K562 (cell line): ENCODE measurements at regions not wholly inside any gene's neighbourhood (a gene's known extent, or its start where the extent isn't known, plus 50 kb on each side); places are given as distances from the start of the nearest gene placed in this dataset.

ENCODE experiments used
- ATAC-seq: fragments of 200-7000 bp; cut with Tn5 transposase; 3 replicates; pipeline ENCODE4 v1.9.1; 2020; ENCODE audit warnings: moderate library complexity
- BruUV-seq: library from RNA; stranded (reverse); fragments of 400-500 nt; replicated peaks from 2 replicates; lab custom pipeline; 2021; lab: Mats Ljungman, UMichigan
- CTCF ChIA-PET: fragments of 300-600 bp; formaldehyde crosslinking; extraction: SDS; loops from one replicate; lab custom pipeline; 2021; ENCODE audit warnings: low intra/inter-chr PET ratio; lab: Yijun Ruan, JAX
- POLR2A ChIA-PET: fragments of 300-600, 350-650 bp; sonication (Branson Sonifier 250); formaldehyde crosslinking; extraction: SDS; loops from one replicate; lab custom pipeline; 2021; ENCODE audit warnings: antibody characterized with exemption, inconsistent platforms; lab: Yijun Ruan, JAX
- DNase-seq, 4 experiments: peaks; one replicate each; pipeline versions ENCODE4 v3.0.0 to v3.0.0-alpha.2; 2011 to 2018; ENCODE audit warnings: low spot score in 3 of 4, mixed read lengths in 3 of 4; ENCODE audit errors: extremely low read depth in 1 of 4
- FAIRE-seq: peaks from 2 replicates; lab custom pipeline; 2011; peaks lifted over from hg19 to GRCh38; lab: Jason Lieb, UNC
- H2AFZ ChIP-seq: 2 replicates; pipeline ENCODE4 v1.6.0; 2011; ENCODE audit warnings: low read depth, low read length, control low read depth, inconsistent platforms
- H3K27ac ChIP-seq: fragments of 200-600 bp; 3 replicates; pipeline ENCODE4 v1.8.0; 2011; ENCODE audit warnings: low read depth, mild to moderate bottlenecking, control low read depth, inconsistent platforms, low read length, moderate library complexity, mixed read lengths; ENCODE audit errors: extremely low read depth
- H3K27me3 ChIP-seq, 2 experiments: fragments of 300-600 bp in 1 of 2; 2 replicates in 1 of 2; 3 replicates in 1 of 2; pipeline versions ENCODE4 v1.6.0 to v1.8.0; 2011; ENCODE audit warnings: inconsistent platforms in 2 of 2, low read length in 2 of 2, mild to moderate bottlenecking in 1 of 2, mixed read lengths in 1 of 2, moderate library complexity in 1 of 2; ENCODE audit not compliant: control insufficient read depth in 2 of 2, insufficient read depth in 2 of 2
- H3K36me3 ChIP-seq: fragments of 300-600 bp; 3 replicates; pipeline ENCODE4 v1.8.0; 2011; ENCODE audit warnings: mild to moderate bottlenecking, low read length, inconsistent platforms; ENCODE audit not compliant: control insufficient read depth, insufficient read depth
- H3K4me1 ChIP-seq, 2 experiments: fragments of 200-600 bp in 1 of 2; replicated peaks in 1 of 2; 2 replicates in 1 of 2; 3 replicates in 1 of 2; pipeline versions ENCODE4 v1.5.1 to v1.8.0; 2011; ENCODE audit warnings: inconsistent platforms in 2 of 2, low read length in 2 of 2, mild to moderate bottlenecking in 1 of 2, mixed read lengths in 1 of 2, moderate library complexity in 1 of 2; ENCODE audit not compliant: control insufficient read depth in 2 of 2, insufficient read depth in 2 of 2
- H3K4me2 ChIP-seq: 2 replicates; pipeline ENCODE4 v1.6.1; 2011; ENCODE audit warnings: low read length, control low read depth, inconsistent platforms, mixed read lengths; ENCODE audit not compliant: insufficient read depth
- H3K4me3 ChIP-seq: fragments of 200-600 bp; sonication (generic), shearing (Covaris generic); 2 replicates; pipeline ENCODE4 v1.5.1; 2016; ENCODE audit warnings: control low read depth, inconsistent platforms
- H3K79me2 ChIP-seq: fragments of 200-600 bp; 3 replicates; pipeline ENCODE4 v1.8.0; 2011; ENCODE audit warnings: low read length, inconsistent platforms; ENCODE audit not compliant: control insufficient read depth, insufficient read depth
- H3K9ac ChIP-seq, 2 experiments: 2 replicates each; pipeline versions ENCODE4 v1.6.0 to v1.6.1; 2011; ENCODE audit warnings: low read depth in 2 of 2, low read length in 2 of 2, control low read depth in 1 of 2, inconsistent platforms in 1 of 2, mild to moderate bottlenecking in 1 of 2, mixed read lengths in 1 of 2; ENCODE audit not compliant: insufficient read depth in 1 of 2
- H3K9me1 ChIP-seq: one replicate; pipeline ENCODE4 v1.6.0; 2011; ENCODE audit warnings: inconsistent platforms, mild to moderate bottlenecking, low read length, moderate library complexity; ENCODE audit not compliant: control insufficient read depth, insufficient read depth
- H3K9me3 ChIP-seq: replicated peaks from 2 replicates; pipeline ENCODE4 v1.5.1; 2011; ENCODE audit warnings: low read depth, low read length, inconsistent platforms; ENCODE audit not compliant: control insufficient read depth, insufficient read depth
- H4K20me1 ChIP-seq: replicated peaks from 2 replicates; pipeline ENCODE4 v1.6.1; 2011; ENCODE audit warnings: low read length, inconsistent platforms, mixed read lengths; ENCODE audit not compliant: control insufficient read depth, insufficient read depth
- BCOR ChIP-seq: fragments of 450-650 bp; IDR thresholded peaks from 2 replicates; pipeline ENCODE4 v1.6.1; 2016
- E2F4 ChIP-seq: sonication (generic); formaldehyde crosslinking; IDR thresholded peaks from 2 replicates; pipeline ENCODE4 v1.8.0; 2022; ENCODE audit warnings: mild to moderate bottlenecking, low read depth, missing genetic modification reagents
- RBM25 ChIP-seq: fragments of 200-400 bp; formaldehyde crosslinking; IDR thresholded peaks from 2 replicates; pipeline ENCODE4 v1.6.1; 2018; ENCODE audit warnings: low read length, low read depth, moderate library complexity; ENCODE audit not compliant: severe bottlenecking
- WGBS: fragments of 100-300 bp; shearing (Covaris generic); methylation state at CpG from one replicate; pipeline ENCODE4 v1.1.6; 2016; ENCODE audit warnings: low coverage, mixed read lengths; ENCODE audit not compliant: insufficient coverage; ENCODE audit errors: missing lambda C conversion rate; 5-methylcytosine and 5-hydroxymethylcytosine counted together
- in situ Hi-C: fragments of 300-500 bp; cut with MboI; formaldehyde crosslinking; loops from 4 replicates; pipeline ENCODE4 v1.15.0; 2018; ENCODE audit warnings: inconsistent platforms, mixed read lengths
- intact Hi-C: fragments of 100-400 bp; cut with micrococcal nuclease; formaldehyde crosslinking; loops from 2 replicates; pipeline ENCODE4 v1.14.2; 2022

- Histone ChIP-seq H3K27ac (no peak overlapping the region), H3K27me3 (peaks cover 0 to 11% of the 10 kb centered on the region in 2 experiments; a peak in 2 of 5 replicates), H3K9me1 (no peaks in the 10 kb centered on the region), H3K9me3 (no peaks in the 10 kb centered on the region), H3K4me1 (no peaks in the 10 kb centered on the region), H3K36me3 (no peaks in the 10 kb centered on the region), H3K4me3 (no peak overlapping the region), H3K4me2 (no peak overlapping the region), H3K79me2 (no peaks in the 10 kb centered on the region), H3K9ac (no peak overlapping the region), H4K20me1 (no peaks in the 10 kb centered on the region), H2AFZ (no peak overlapping the region)
- in situ Hi-C loops: no loop called here
- intact Hi-C loops: no loop called here
- POLR2A ChIA-PET: interaction anchor here (0.9 to 1.0 kb wide), 2 partner anchors 12 to 14 kb away, joined by 3 to 4 read pairs; no protein-coding TSS in a partner anchor
- FAIRE-seq (no peak), ATAC-seq (no peak), DNase-seq (no peak)
- WGBS: 2% methylated on average over 10 of the region's 10 CpGs
- BruUV-seq: no TSS peak
- no peak for TF ChIP-seq E2F4
- 0 out of 2 replicates have a peak, but pooled peaks have one; percentile 20 for TF ChIP-seq BCOR
- TF ChIP-seq RBM25: peak; percentile 87
- CTCF ChIA-PET: no interaction called here
Measured at GRCh38 chr5:174166231-174167079, 120.9 kb downstream of the NSG2 start.
